WTC11 (cell line): ENCODE measurements at regions not wholly inside any gene's neighbourhood (a gene's known extent, or its start where the extent isn't known, plus 50 kb on each side); places are given as distances from the start of the nearest gene placed in this dataset.

Experiments
- ATAC-seq: fragments of 200-7000 bp; cut with Tn5 transposase; 2 replicates; pipeline ENCODE4 v1.10.0; 2021; ENCODE audit warnings: mild to moderate bottlenecking, moderate library complexity
- CTCF ChIA-PET: fragments of 300-600 bp; sonication (Branson Sonifier 250); formaldehyde crosslinking; loops from one replicate; lab custom pipeline; 2021; ENCODE audit warnings: antibody characterized with exemption; lab: Charles Lee
- POLR2A ChIA-PET: fragments of 350-600 bp; sonication (Branson Sonifier 250); formaldehyde crosslinking; loops from one replicate; lab custom pipeline; 2021; ENCODE audit warnings: antibody characterized with exemption; lab: Charles Lee
- DNase-seq: peaks from one replicate; pipeline ENCODE4 v3.0.0; 2021; ENCODE audit warnings: low spot score
- H3K27ac Mint-ChIP-seq: 2 replicates; pipeline ENCODE4 v1.8.0; 2021; ENCODE audit warnings: mixed read lengths
- H3K27me3 Mint-ChIP-seq: 2 replicates; pipeline ENCODE4 v1.8.0; 2021; ENCODE audit warnings: low read depth, mild to moderate bottlenecking, moderate library complexity, mixed read lengths
- H3K36me3 Mint-ChIP-seq: 2 replicates; pipeline ENCODE4 v1.8.0; 2021; ENCODE audit warnings: mixed read lengths
- H3K4me1 Mint-ChIP-seq: 2 replicates; pipeline ENCODE4 v1.8.0; 2022; ENCODE audit warnings: mixed read lengths
- H3K4me3 Mint-ChIP-seq: 2 replicates; pipeline ENCODE4 v1.8.0; 2021; ENCODE audit warnings: mild to moderate bottlenecking, moderate library complexity, mixed read lengths
- H3K9me3 Mint-ChIP-seq: 2 replicates; pipeline ENCODE4 v1.8.0; 2021; ENCODE audit warnings: mixed read lengths
- ATF1 ChIP-seq: sonication (generic); formaldehyde crosslinking; IDR thresholded peaks from 2 replicates; pipeline ENCODE4 v1.8.1; 2023; ENCODE audit warnings: mild to moderate bottlenecking, moderate library complexity, missing genetic modification reagents
- CREM ChIP-seq: sonication (generic); formaldehyde crosslinking; IDR thresholded peaks from 2 replicates; pipeline ENCODE4 v1.8.1; 2022; ENCODE audit warnings: mild to moderate bottlenecking, missing genetic modification reagents, moderate library complexity
- ESRRA ChIP-seq: sonication (generic); formaldehyde crosslinking; IDR thresholded peaks from 2 replicates; pipeline ENCODE4 v1.8.1; 2022; ENCODE audit warnings: mild to moderate bottlenecking, missing genetic modification reagents, borderline replicate concordance
- ETV6 ChIP-seq: sonication (generic); formaldehyde crosslinking; IDR thresholded peaks from 2 replicates; pipeline ENCODE4 v1.8.1; 2022; ENCODE audit warnings: mild to moderate bottlenecking, missing genetic modification reagents
- FOXK1 ChIP-seq: sonication (generic); formaldehyde crosslinking; IDR thresholded peaks from 2 replicates; pipeline ENCODE4 v1.8.0; 2022; ENCODE audit warnings: mild to moderate bottlenecking, moderate library complexity, missing genetic modification reagents
- GTF2I ChIP-seq: fragments of 250-450 bp; sonication (Bioruptor Pico); conservative IDR thresholded peaks from 2 replicates; pipeline ENCODE4 v1.4.0; 2021; ENCODE audit warnings: mild to moderate bottlenecking
- MXD4 ChIP-seq: fragments of 250-450 bp; sonication (Bioruptor Pico); IDR thresholded peaks from 2 replicates; pipeline ENCODE4 v1.8.0; 2021; ENCODE audit warnings: mild to moderate bottlenecking, moderate library complexity, borderline replicate concordance
- NFE2L1 ChIP-seq: sonication (generic); formaldehyde crosslinking; IDR thresholded peaks from 2 replicates; pipeline ENCODE4 v1.8.1; 2023; ENCODE audit warnings: missing genetic modification reagents
- OVOL2 ChIP-seq: fragments of 250-450 bp; sonication (Bioruptor Pico); IDR thresholded peaks from 2 replicates; pipeline ENCODE4 v1.9.0; 2021; ENCODE audit warnings: mild to moderate bottlenecking, borderline replicate concordance
- RELA ChIP-seq: sonication (generic); formaldehyde crosslinking; IDR thresholded peaks from 2 replicates; pipeline ENCODE4 v1.8.1; 2022; ENCODE audit warnings: missing genetic modification reagents, mild to moderate bottlenecking, borderline replicate concordance
- SP1 ChIP-seq: sonication (generic); formaldehyde crosslinking; conservative IDR thresholded peaks from 2 replicates; pipeline ENCODE4 v1.8.1; 2022; ENCODE audit warnings: missing genetic modification reagents
- TEAD4 ChIP-seq: sonication (generic); formaldehyde crosslinking; IDR thresholded peaks from 2 replicates; pipeline ENCODE4 v1.8.0; 2022; ENCODE audit warnings: mild to moderate bottlenecking, missing genetic modification reagents
- ZNF232 ChIP-seq: sonication (generic); formaldehyde crosslinking; IDR thresholded peaks from 2 replicates; pipeline ENCODE4 v1.8.0; 2022; ENCODE audit warnings: mild to moderate bottlenecking, missing genetic modification reagents
- ZNF263 ChIP-seq: sonication (generic); formaldehyde crosslinking; IDR thresholded peaks from 2 replicates; pipeline ENCODE4 v1.8.1; 2022; ENCODE audit warnings: low read depth, mild to moderate bottlenecking, moderate library complexity, missing genetic modification reagents
- ZNF396 ChIP-seq: fragments of 250-450 bp; sonication (Bioruptor Pico); IDR thresholded peaks from 2 replicates; pipeline ENCODE4 v1.8.0; 2021; ENCODE audit warnings: mild to moderate bottlenecking, moderate library complexity, borderline replicate concordance
- ZNF423 ChIP-seq: fragments of 250-450 bp; sonication (Bioruptor Pico); IDR thresholded peaks from 2 replicates; pipeline ENCODE4 v2.1.2; 2022; ENCODE audit warnings: mild to moderate bottlenecking, moderate library complexity
- TF ChIP-seq, protein P1 (sequence below): sonication (generic); formaldehyde crosslinking; IDR thresholded peaks from 2 replicates; pipeline ENCODE4 v1.8.0; 2023; ENCODE audit warnings: mild to moderate bottlenecking, missing genetic modification reagents
- TF ChIP-seq, protein P2 (sequence below): sonication (generic); formaldehyde crosslinking; IDR thresholded peaks from 2 replicates; pipeline ENCODE4 v1.8.0; 2022; ENCODE audit warnings: mild to moderate bottlenecking, missing genetic modification reagents
- TF ChIP-seq, protein P3 (sequence below): sonication (generic); formaldehyde crosslinking; IDR thresholded peaks from 2 replicates; pipeline ENCODE4 v1.8.1; 2022; ENCODE audit warnings: mild to moderate bottlenecking, missing genetic modification reagents, moderate library complexity, borderline replicate concordance
- TF ChIP-seq, protein P4 (sequence below): sonication (generic); formaldehyde crosslinking; IDR thresholded peaks from 2 replicates; pipeline ENCODE4 v1.8.0; 2023; ENCODE audit warnings: missing genetic modification reagents, mild to moderate bottlenecking, borderline replicate concordance
- TF ChIP-seq, protein P5 (sequence below): sonication (generic); formaldehyde crosslinking; IDR thresholded peaks from 2 replicates; pipeline ENCODE4 v1.8.0; 2022; ENCODE audit warnings: mild to moderate bottlenecking, missing genetic modification reagents

DNA sequence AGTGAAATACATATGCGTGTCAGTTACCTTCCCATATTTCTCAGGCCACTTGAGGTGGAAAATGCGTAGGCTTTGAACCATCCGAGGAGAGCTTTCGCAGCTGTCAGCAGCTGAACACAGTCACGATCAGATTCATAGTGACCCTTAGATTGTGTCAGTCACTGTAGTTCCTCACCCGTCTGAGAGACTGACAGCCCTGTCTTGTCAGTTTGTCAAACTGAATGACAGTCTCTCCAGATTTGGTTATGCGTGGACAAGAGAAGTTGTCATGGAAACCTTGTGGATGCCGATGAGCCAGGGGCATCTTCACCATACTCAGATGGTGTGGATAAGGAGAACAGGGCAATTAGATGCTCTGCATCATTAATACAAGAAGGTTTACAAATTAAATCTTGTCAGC, 546.3 kb downstream of the TYW1 start:
- H3K36me3 Mint-ChIP-seq = no peaks in the 10 kb centered on the region
- H3K4me1 Mint-ChIP-seq = no peaks in the 10 kb centered on the region
- ChIA-PET CTCF (no interaction called here), POLR2A (no interaction called here)
- H3K4me3 Mint-ChIP-seq = no peak overlapping the region
- no peaks in the 10 kb centered on the region; the same call in 1 of the 2 replicates for H3K27me3 Mint-ChIP-seq
- ATAC-seq (no peak), DNase-seq (no peak)
- H3K9me3 Mint-ChIP-seq = peaks cover 18% of the 10 kb centered on the region
- no peak for TF ChIP-seq TEAD4 (CRISPR knock-in tag)
- no peak for TF ChIP-seq GTF2I (CRISPR knock-in tag)
- TF ChIP-seq NFE2L1 (CRISPR knock-in tag) = no peak
- no peak overlapping the region for H3K27ac Mint-ChIP-seq

DNA sequence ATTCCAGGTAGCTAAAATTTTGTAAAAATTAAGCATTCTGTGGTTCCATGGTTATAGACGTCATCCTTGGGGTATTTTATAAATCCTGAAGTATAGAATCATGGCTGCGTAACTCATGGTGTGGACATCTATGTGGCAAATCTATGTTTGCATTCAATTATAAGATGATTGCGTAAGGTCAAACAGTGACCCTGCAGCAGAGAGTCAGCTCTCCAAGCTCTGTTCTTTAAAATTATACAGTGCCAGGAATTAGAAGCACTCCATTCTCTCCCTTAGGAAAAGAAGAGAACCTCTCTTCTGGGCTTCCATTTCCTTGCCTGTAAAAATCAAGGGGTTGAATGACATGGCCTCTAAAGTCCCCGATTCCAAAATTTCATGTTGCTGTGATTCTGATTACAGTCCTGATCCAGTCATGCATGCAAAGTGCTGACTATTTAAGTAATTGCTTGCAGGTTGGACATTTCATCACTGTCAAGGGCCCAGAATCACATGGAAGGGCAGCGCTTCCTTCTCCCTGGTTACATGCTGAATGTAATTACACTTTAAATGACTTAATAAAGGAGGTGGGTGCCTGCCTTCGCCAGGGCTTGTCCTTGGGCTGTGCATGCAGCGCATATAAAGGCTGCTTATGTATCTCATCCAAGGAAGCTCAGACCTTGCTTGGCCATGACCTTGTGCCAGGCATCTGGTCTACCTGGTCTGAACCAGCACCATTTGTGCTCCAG, 550.7 kb downstream of the TYW1 start:
- TF ChIP-seq MXD4 (CRISPR knock-in tag) = no peak
- TF ChIP-seq ZNF232 (CRISPR knock-in tag) = no peak
- TF ChIP-seq RELA (CRISPR knock-in tag) = no peak
- TF ChIP-seq FOXK1 = no peak
- H3K4me1 Mint-ChIP-seq = no peaks in the 10 kb centered on the region
- POLR2A ChIA-PET = no interaction called here
- DNase-seq = no peak
- no peak overlapping the region for H3K4me3 Mint-ChIP-seq
- CTCF ChIA-PET = no interaction called here
- H3K27ac Mint-ChIP-seq = no peak overlapping the region
- no peak for ATAC-seq
- no peaks in the 10 kb centered on the region for H3K36me3 Mint-ChIP-seq
- no peaks in the 10 kb centered on the region; the same call in 1 of the 2 replicates for H3K27me3 Mint-ChIP-seq
- H3K9me3 Mint-ChIP-seq = peaks cover 33% of the 10 kb centered on the region

DNA sequence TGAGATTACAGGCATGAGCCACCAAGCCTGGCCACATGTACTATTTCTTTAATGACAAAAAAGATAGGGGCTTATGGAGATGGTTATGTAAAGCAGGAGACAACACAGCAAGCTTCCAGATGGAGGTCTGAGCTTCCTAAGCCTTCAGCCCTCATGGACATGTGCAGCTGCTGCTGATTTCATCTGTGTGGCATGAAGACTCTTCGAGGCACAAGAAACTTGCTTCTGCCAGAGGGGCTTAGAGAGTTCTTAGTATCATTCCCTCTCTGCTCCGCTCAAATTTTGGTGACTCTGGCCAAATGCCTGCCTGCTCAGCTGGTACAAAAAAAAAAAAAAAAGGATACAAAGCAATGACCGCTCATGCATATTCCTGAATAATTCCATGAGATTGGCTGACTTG, 552.5 kb downstream of the TYW1 start:
- Mint-ChIP-seq H3K9me3 (peaks cover 39% of the 10 kb centered on the region), H3K27me3 (no peaks in the 10 kb centered on the region; the same call in none of the 2 replicates), H3K4me1 (no peaks in the 10 kb centered on the region), H3K36me3 (no peaks in the 10 kb centered on the region), H3K4me3 (no peak overlapping the region), H3K27ac (no peak overlapping the region)
- POLR2A ChIA-PET = no interaction called here
- DNase-seq (no peak), ATAC-seq (no peak)
- CTCF ChIA-PET = no interaction called here
- TF ChIP-seq SP1 (no peak), ZNF423 (no peak), ZNF263 (CRISPR knock-in tag) (no peak), FOXK1 (no peak), ZNF396 (CRISPR knock-in tag) (no peak), CREM (CRISPR knock-in tag) (no peak), OVOL2 (CRISPR knock-in tag) (no peak), ESRRA (CRISPR knock-in tag) (no peak), ATF1 (CRISPR knock-in tag) (no peak), ETV6 (no peak), RELA (CRISPR knock-in tag) (no peak)
- TF ChIP-seq, protein P1, sequence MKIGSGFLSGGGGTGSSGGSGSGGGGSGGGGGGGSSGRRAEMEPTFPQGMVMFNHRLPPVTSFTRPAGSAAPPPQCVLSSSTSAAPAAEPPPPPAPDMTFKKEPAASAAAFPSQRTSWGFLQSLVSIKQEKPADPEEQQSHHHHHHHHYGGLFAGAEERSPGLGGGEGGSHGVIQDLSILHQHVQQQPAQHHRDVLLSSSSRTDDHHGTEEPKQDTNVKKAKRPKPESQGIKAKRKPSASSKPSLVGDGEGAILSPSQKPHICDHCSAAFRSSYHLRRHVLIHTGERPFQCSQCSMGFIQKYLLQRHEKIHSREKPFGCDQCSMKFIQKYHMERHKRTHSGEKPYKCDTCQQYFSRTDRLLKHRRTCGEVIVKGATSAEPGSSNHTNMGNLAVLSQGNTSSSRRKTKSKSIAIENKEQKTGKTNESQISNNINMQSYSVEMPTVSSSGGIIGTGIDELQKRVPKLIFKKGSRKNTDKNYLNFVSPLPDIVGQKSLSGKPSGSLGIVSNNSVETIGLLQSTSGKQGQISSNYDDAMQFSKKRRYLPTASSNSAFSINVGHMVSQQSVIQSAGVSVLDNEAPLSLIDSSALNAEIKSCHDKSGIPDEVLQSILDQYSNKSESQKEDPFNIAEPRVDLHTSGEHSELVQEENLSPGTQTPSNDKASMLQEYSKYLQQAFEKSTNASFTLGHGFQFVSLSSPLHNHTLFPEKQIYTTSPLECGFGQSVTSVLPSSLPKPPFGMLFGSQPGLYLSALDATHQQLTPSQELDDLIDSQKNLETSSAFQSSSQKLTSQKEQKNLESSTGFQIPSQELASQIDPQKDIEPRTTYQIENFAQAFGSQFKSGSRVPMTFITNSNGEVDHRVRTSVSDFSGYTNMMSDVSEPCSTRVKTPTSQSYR = no peak
- TF ChIP-seq, protein P2, sequence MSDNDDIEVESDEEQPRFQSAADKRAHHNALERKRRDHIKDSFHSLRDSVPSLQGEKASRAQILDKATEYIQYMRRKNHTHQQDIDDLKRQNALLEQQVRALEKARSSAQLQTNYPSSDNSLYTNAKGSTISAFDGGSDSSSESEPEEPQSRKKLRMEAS = no peak
- TF ChIP-seq, protein P3, sequence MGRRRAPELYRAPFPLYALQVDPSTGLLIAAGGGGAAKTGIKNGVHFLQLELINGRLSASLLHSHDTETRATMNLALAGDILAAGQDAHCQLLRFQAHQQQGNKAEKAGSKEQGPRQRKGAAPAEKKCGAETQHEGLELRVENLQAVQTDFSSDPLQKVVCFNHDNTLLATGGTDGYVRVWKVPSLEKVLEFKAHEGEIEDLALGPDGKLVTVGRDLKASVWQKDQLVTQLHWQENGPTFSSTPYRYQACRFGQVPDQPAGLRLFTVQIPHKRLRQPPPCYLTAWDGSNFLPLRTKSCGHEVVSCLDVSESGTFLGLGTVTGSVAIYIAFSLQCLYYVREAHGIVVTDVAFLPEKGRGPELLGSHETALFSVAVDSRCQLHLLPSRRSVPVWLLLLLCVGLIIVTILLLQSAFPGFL (CRISPR knock-in tag) = no peak
- TF ChIP-seq, protein P4, sequence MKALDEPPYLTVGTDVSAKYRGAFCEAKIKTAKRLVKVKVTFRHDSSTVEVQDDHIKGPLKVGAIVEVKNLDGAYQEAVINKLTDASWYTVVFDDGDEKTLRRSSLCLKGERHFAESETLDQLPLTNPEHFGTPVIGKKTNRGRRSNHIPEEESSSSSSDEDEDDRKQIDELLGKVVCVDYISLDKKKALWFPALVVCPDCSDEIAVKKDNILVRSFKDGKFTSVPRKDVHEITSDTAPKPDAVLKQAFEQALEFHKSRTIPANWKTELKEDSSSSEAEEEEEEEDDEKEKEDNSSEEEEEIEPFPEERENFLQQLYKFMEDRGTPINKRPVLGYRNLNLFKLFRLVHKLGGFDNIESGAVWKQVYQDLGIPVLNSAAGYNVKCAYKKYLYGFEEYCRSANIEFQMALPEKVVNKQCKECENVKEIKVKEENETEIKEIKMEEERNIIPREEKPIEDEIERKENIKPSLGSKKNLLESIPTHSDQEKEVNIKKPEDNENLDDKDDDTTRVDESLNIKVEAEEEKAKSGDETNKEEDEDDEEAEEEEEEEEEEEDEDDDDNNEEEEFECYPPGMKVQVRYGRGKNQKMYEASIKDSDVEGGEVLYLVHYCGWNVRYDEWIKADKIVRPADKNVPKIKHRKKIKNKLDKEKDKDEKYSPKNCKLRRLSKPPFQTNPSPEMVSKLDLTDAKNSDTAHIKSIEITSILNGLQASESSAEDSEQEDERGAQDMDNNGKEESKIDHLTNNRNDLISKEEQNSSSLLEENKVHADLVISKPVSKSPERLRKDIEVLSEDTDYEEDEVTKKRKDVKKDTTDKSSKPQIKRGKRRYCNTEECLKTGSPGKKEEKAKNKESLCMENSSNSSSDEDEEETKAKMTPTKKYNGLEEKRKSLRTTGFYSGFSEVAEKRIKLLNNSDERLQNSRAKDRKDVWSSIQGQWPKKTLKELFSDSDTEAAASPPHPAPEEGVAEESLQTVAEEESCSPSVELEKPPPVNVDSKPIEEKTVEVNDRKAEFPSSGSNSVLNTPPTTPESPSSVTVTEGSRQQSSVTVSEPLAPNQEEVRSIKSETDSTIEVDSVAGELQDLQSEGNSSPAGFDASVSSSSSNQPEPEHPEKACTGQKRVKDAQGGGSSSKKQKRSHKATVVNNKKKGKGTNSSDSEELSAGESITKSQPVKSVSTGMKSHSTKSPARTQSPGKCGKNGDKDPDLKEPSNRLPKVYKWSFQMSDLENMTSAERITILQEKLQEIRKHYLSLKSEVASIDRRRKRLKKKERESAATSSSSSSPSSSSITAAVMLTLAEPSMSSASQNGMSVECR (CRISPR knock-in tag) = no peak
- TF ChIP-seq, protein P5, sequence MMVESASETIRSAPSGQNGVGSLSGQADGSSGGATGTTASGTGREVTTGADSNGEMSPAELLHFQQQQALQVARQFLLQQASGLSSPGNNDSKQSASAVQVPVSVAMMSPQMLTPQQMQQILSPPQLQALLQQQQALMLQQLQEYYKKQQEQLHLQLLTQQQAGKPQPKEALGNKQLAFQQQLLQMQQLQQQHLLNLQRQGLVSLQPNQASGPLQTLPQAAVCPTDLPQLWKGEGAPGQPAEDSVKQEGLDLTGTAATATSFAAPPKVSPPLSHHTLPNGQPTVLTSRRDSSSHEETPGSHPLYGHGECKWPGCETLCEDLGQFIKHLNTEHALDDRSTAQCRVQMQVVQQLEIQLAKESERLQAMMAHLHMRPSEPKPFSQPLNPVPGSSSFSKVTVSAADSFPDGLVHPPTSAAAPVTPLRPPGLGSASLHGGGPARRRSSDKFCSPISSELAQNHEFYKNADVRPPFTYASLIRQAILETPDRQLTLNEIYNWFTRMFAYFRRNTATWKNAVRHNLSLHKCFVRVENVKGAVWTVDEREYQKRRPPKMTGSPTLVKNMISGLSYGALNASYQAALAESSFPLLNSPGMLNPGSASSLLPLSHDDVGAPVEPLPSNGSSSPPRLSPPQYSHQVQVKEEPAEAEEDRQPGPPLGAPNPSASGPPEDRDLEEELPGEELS (CRISPR knock-in tag) = no peak
